Hematopoietic multipotent progenitor cell treated with erythropoietin and hydrocortisone succinate and interleukin-3 and kit ligand, for 17 days (in vitro differentiated cells): ENCODE measurements at regions not wholly inside any gene's neighbourhood (a gene's known extent, or its start where the extent isn't known, plus 50 kb on each side); places are given as distances from the start of the nearest gene placed in this dataset.
"Not testable (repeated sequence)": the region's sequence is repeated elsewhere in the genome, so short reads cannot be mapped to it uniquely, and the experiment has no call there.

Experiments used
- DNase-seq: peaks from one replicate; pipeline ENCODE4 v3.0.0-alpha.2; 2015; ENCODE audit warnings: low spot score

DNA sequence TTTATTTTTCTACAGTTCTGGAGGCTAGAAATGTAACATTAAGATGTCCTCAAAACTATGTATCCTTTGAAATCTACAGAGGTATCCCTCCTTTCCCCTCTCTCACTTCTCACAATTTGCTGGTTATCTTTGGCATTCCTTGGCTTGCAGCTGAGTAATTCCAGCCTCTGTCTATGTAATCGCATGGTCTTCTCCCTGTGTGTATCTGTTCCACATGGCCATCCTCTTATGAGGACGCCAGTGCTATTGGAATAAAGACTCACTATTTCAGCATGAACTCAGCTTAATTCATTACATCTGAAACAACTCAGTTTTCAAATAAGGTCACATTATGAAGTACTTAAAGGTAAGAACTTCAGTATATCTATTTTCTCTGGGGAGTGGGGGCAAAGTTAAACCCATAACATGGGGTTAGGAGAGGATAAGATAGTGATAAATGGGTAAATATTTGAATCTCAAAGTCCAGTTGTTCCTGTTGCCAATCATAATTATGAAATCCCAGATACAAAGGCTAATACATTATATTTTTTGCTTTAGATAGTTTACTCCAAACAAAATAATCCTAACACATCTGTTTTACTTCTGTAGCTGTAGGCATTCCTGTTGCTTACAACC, 1290.8 kb downstream of the NCAM2 start:
- no peak for DNase-seq

DNA sequence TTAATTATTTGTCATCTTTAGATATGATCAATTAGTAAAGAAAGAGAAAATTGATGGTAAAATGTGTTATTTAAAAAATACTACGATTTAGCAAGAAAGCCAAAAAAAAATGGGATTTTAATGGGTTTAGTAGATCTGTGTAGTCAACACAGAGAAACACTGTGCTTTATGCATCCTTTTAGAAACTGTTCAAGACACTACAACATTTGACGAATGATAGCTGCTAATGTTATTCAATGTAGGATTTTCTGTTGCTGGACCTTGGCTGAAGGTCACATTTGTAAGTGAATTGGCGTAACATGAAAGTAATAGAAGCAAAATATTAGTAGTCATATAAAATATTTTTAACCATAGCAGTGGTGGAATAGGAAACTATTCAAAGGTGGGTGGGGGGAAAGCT, 1293.9 kb downstream of the NCAM2 start:
- DNase-seq, result no peak

DNA sequence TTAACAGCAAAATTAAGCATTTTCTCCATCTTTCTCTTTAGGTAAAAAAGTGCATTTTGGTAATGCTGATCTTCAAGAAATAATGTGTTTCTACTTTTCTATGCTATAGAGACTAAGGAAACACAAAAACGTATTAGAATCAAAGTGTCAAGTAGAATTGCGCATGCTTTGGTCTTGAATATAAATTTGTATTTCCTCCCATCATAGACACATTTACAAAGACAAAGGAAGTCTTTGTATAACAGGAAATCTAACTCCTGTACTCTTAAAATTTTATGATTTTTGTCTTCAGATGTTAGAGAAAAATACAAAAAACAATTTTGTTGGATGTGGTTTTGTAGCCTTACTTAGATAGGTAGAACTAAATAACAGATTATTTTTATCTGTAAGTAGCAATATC, 1299.4 kb downstream of the NCAM2 start:
- DNase-seq, result no peak

DNA sequence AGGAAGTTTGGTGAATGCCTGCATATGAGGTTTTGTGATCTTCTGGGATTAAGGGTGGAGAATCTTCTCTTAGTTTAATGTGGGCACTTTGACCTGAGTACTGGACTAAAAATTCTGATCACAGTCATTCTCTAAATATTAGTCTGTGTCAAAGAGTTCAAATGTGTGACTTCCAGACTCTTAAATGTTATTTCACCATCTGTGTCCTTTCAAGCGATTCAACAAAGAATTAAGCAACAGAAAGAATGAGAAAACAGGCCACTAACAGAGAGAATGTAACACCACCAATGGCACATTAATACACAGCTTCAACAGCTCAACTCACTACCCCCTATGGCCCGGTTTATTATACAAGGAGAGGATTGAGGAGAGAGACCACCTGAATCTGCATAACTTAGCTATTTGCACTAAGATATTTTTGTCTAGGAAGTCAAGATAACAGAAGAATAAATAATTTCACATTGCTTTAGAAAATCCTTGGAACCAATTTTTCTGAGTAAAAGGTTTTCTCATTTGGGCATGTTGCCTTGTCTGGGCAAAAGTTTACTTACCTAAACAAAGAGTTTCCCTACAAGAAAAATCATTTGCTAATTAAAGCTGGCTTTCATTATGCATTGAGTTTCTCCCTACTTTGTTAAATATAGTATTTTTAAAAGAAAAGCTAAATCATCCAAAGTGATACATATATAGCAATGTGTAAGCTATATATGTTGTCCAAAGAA, 1313.7 kb downstream of the NCAM2 start:
- no peak for DNase-seq

DNA sequence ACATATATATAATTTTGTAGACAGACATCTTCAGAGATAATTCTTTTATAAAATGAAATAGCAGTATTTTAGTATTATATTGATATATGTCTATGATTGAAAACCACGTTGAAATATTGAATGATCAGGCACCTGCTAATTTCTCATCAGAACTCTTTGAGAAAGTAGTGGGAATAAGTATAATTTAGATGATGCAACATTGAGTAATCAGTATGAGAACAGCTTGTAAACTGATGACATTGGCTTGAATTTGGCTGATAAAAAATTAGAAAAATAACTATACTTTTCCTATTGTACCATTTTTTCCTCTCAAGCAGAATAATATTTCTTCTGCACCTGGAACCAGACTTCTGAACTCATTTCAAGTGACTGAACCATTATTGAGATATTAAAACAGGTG, 1316.8 kb downstream of the NCAM2 start:
- DNase-seq, result no peak

DNA sequence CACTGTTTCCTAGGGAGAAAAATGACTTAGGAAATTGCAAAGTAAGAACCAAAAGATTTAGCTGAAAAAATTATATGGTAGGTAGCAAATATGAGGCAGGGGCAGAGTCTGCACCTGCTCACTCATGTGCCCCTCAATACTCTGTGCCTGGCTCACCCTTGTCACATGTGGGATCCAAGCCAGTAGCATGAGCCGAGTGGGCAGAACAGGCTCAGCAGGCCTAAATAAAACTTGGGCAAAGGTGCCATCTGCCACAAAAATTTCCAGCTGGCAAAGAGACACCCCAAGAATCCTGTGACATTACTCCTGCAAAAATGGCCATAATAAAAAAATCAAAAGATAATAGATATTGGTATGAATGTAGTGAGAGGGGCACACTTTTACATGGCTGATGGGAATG, 1321.2 kb downstream of the NCAM2 start:
- no peak for DNase-seq

DNA sequence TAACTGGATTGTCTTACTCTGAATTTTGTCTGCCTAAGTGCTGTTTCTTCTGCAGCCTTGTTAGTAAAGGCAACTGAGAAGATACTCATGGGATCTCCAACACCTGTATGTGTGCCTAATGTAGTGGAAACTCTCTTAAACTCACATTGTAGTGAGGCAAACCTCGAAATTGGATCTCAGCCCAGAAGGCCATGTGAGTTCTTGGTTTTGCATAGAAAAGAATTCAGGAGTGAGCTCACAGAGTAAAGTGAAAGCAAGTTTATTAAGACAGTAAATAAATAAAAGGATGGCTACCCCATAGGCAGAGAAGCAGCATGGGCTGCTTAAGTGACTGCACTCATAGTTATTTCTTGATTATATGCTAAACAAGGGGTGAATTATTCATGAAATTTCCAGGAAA, 1344.7 kb downstream of the NCAM2 start:
- DNase-seq, result no peak

DNA sequence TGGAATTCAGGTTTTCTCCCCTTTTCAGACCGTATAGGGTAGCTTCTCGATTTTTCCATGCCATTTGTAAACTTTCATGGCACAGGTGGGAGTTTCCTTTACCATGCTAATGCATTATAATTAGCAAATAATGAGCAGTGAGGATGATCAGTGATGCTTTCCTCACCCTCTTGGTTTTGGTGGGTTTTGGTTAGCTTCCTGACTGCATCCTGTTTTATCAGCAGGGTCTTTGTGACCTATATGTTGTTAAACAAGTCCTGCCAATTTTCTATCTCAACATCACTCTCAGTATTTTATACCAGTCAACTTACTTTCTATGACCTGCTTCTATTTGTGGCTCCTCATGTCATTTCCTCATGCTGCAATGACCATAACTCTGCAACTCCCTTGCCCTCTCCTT, 1345.1 kb downstream of the NCAM2 start:
- DNase-seq, result no peak

DNA sequence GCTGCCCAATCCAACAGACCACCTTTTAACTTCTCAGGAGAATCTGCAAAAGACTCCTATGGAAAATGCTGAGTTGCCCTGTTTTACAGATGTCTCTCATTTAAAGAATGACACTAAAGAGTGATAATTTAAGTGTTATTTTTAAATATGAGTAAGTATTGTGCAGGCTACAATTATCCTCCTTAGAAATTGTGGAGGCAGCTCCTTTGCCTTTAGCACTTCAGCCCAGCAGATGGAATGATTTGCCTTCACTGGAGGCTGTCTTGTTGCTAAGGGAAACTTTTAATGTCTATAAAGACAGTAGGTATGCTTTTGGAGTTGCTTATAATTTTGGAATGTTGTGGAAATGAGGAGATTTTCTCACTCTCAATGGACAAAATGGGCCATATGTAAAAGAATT, 1345.5 kb downstream of the NCAM2 start:
- DNase-seq, result no peak

DNA sequence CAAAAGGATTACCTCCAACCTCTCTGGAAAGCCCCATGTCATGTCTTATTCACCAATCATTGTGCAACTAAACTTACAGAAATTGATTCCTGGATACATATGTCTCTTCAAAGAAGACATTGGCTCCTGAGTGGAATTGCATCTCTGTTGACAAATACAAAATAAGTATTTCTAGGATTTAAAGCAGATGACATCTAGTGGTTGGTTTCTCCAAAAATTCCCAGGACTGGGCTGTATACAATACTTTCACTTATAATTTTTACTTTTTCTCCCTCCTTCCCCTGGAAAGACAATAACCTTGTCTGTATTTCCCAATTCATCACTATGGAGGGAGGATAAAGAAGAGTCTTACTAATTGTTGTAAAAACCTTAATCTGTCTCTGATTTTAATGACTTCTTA, 1347.4 kb downstream of the NCAM2 start:
- DNase-seq, result no peak

DNA sequence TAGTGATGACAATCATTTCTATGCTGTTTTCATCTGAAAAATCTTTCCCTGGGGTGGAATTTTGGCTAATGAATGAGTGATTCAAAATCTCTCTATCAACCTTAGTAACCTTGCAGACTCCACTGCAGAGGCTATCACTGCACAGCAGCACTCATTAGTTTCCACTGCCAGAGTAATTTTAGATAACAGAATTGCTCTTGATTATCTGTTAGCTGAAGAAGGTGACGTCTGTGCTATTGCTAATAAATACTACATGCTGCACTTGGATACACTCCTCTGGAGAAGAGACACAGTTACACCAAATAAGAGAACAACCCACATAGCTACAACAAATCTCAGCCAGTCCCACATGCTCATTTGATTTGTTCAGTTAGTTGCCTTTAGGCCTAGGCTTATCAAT, 1348.4 kb downstream of the NCAM2 start:
- DNase-seq, result no peak

DNA sequence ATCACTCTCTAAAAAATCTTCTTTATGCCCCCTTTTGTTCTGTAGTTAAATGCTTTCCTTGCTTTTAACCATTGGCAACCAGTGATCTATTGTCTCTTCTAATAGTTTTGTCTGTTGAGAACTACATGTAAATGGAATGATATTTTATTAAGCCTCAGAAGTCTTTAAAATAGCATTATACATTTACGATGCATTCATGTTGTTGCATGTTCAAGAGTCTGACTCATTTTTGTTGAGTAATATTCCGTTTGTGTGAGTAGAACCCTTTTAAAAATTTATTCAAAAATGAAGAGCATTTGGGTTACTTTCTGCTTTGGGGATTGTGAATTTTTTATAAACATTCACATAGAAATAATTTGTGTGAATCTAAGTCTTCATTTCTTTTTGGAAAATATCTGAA, 1352.9 kb downstream of the NCAM2 start:
- DNase-seq, result no peak

DNA sequence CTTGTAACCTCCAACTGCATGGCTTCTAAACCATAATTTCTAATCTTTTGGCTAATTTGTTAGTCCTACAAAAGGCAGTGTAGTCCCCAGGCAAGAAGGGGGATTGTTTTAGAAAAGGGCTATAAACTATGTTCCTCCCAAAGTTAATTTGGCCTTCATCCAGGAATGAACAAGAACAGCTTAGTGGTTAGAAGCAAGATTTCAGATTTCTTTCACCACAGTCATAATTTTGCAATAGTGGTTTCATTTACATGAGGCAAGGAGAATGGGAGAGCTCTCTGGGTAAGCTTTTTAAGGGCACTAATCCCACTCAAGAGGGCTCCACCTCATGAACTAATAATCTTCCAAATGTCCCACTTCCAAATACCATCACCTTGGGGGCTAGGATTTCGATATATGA, 1353.9 kb downstream of the NCAM2 start:
- no peak for DNase-seq

DNA sequence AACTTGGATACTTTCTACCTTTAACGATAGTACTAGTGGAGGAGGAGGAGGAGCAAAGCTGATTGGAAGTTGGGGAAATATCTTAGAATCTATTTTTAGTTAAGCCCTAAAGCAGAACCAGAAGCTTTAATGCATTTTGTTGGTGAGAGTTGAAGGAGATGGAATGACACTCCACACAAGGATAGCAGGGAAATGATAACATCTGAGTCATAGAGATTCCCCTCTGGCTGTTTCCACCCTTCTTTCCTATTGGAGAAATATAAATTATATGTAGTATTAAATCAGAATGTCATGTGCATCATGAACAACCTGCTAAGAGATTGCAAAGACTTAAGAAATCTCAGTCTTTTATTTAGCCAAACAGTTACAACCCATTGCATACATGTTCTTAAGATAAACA, 1357.7 kb downstream of the NCAM2 start:
- DNase-seq, result no peak

DNA sequence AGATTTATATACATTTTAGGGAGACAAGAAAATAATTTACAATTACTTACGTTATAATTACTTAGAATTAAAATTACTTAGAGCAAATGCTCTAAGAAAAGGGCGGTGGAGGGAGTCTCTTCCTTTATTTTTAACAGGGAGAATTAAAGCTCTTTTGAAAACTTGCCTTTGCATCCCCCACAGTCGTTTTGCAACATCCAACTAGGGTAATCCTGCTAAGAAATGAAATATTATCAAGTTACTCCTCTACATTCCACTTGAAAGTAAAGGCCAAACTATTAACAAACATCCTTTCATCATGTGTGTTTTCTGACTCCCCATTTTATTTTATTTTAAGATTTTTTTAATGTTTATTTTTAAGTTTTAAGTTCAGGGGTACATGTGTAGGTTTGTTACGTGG, 1358.5 kb downstream of the NCAM2 start:
- no peak for DNase-seq

DNA sequence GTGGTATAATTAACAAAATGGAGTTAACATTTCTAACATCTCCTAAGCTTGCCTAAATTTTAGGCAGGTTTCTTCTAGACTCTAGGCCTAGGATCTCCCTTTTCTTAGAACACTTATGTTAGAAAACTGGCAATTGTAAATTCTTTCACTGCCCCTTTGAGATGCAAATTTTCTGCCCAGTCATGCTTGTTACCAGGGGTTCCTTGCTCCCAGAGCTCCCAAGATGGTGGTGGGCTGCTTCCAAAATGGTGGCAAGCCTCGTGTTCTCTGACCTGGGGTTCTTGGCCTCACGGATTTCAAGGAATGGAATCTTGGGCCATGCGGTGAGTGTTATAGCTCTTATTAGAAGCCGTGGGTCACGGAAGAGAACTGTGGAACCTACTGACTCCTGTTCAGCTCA, 1361.4 kb downstream of the NCAM2 start:
- not testable (repeated sequence) for DNase-seq

DNA sequence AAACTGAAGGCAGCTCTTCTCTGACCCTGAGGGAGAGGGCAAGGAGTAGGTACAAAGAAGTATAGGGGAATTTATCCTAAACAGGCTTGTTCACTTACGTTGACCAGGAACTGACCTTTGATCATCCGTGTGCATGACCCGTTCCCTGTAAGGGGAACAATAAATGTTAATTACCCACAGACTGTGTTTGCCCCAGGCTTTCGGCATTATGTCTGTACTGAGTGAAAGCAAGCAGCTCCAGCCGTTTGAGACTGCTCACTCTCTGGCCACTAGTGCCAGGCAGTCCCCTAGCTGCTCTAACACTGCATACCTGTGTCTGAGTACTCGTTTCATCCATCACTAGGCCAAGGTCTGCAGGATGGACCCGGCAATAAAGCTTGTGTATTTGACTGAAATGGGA, 1365.3 kb downstream of the NCAM2 start:
- DNase-seq, result no peak

DNA sequence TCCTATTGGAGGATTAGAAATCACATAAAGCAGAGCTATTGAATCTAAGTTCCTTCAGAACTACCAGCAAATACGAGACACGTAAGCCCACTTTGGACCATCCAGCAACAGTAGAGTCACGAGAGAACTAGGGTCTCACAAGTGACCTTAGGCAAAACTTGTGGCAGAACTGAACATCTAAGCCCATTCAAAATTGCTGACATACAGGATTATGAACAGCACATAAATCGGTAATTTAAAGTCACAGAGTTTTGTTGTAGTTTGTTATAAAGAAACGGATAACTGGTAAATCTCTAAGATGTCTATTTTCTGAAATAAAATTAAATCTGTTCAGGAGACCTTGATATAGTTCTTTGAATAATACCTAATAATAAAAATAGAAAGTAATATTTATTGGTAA, 1366.0 kb downstream of the NCAM2 start:
- no peak for DNase-seq

DNA sequence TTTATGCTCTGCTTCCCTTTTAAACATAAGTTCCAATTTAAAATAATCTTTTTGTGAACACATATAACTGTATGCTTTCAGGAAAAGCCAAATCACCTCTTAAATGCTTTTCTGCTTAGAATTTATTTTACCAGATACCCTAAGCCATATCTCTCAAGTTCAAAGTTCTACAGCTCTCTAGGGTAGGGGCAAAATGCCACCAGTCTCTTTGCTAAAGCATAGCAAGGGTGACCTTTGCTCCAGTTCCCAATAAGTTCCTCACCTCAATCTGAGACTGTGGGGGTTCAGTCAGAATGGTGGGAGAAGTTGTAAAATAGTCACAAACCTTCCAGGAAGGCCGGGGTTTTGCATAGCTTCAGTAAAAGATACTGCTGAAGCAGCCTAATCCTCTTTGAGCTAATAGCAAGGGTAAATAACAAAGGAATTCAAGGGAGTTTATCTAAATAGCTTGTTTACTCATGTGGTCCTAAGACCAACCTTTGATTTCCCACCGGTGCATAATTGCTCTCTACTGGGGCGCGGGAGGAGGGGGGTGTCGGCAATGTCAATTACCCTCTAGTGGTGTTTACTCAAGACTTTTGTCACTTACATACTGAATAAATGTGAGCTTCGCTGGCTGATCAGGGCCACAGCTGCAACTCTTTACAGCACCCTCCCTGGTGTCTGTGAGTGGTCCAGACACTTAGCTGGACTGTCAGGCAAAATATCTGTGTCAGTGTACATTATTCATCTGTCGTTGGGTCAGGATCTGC, 1376.2 kb downstream of the NCAM2 start:
- no peak for DNase-seq

DNA sequence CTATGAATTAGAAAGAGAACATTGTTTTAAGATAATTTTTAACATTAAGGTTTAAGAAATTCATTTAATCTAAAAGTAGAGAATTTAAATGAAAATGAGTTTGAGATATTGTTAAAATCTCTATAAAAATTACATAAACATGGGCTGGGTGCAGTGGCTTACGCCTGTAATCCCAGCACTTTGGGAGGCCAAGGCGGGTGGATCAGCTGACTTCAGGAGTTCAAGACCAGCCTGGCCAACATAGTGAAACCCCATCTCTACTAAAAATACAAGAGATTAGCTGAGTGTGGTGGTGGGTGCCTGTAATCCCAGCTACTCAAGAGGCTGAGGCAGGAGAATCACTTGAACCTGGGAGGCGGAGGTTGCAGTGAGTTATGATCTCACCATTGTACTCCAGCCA, 1379.6 kb downstream of the NCAM2 start:
- not testable (repeated sequence) for DNase-seq

DNA sequence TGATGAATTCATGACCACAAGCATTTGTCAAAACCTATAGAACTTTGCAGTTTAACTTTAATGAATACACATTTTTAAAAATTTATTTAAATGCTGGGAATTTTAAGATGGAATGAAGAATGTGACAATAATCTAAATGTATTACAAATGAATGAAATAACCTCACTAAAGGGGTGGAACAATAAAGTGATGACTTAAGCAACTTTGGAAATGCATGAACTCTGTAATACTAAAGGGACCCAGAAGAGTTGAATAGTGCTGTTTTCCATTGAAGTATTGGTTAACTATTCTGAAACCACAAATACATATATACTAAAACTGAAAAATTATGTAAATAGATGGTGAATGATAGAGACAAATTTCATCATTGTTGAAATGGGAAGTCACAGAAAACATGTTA, 1395.1 kb downstream of the NCAM2 start:
- no peak for DNase-seq

DNA sequence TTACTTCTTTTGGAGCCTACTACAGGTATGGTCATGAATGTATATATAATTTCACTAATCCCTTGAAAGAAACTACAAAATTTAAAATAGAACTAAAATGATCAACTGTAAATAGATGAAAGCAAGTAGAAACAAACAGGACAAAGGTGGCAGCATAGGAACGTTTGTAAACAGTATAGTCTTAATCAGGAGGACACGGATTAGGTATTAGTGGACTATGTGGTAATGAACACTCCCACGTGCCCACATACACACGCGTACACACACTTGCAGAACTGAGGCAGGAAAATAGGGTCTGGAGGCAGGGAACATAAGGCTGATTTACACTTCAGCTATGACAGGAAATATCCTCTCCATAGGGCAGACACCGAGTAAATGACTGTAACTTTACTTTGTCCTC, 1397.8 kb downstream of the NCAM2 start:
- DNase-seq, result no peak

DNA sequence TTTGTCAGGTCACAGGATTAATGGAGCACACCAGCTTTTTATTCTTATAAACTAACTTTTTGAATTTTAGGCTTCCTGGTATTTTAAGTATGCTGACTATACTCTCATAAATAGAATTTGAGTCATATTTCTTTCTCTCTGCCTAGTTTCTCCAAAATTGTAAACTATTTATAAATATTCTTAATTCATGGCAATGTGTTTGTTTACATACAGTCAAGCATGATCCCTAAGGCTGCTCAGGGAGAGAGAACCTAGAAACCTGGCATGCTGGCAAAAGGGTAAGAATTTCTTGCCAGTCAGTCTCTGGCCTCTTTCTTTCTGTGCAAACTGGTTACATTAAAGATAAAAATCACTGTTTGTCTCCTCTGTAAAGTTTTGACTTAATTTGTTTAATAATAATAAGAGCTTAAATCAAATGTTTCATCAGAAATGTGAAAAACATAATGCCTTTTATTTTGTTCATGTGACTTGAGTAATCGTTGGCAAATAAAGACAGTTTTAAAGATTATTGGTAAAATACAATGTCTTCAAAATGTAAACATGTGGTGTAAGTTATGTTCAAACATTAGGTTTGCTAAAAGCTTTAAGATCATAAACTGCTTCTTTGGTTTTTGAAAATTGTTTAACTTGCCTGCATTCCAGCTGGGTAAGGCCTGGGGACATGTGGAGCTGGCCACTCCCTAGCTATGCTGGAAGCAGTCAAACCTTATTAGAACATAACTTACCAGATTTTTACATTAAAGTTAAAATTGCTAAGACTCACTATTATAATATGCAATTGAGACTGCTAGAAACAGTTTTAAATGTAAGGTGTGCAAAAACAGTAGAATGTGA, 1401.7 kb downstream of the NCAM2 start:
- DNase-seq, result no peak
